Osteoblast (primary cell): ENCODE measurements at regions not wholly inside any gene's neighbourhood (a gene's known extent, or its start where the extent isn't known, plus 50 kb on each side); places are given as distances from the start of the nearest gene placed in this dataset.

Experiments used
- DNase-seq: peaks from one replicate; pipeline ENCODE4 v3.0.0; 2011; ENCODE audit warnings: low spot score, mixed read lengths; ENCODE audit not compliant: insufficient read length; ENCODE audit errors: missing footprints
- H2AFZ ChIP-seq: 2 replicates; pipeline ENCODE4 v1.6.0; 2011; ENCODE audit warnings: mild to moderate bottlenecking, low read length
- H3K27ac ChIP-seq: 2 replicates; pipeline ENCODE4 v1.5.1; 2011; ENCODE audit warnings: mild to moderate bottlenecking, low read depth, low read length, moderate library complexity
- H3K27me3 ChIP-seq: 2 replicates; pipeline ENCODE4 v1.6.0; 2012; ENCODE audit warnings: mild to moderate bottlenecking, control low read depth, inconsistent platforms, low read length, moderate library complexity; ENCODE audit not compliant: insufficient read depth
- H3K36me3 ChIP-seq: 2 replicates; pipeline ENCODE4 v1.5.1; 2011; ENCODE audit warnings: mild to moderate bottlenecking, low read length, control low read depth, moderate library complexity; ENCODE audit not compliant: insufficient read depth
- H3K4me1 ChIP-seq: 2 replicates; pipeline ENCODE4 v1.5.1; 2011; ENCODE audit warnings: mild to moderate bottlenecking, low read length, control low read depth, moderate library complexity; ENCODE audit not compliant: insufficient read depth
- H3K4me2 ChIP-seq: 2 replicates; pipeline ENCODE4 v1.6.0; 2011; ENCODE audit warnings: mild to moderate bottlenecking, low read length; ENCODE audit not compliant: insufficient read depth
- H3K4me3 ChIP-seq: fragments of 200-600 bp; sonication (generic); 3 replicates; pipeline ENCODE4 v1.5.1; 2012; ENCODE audit warnings: mild to moderate bottlenecking, low read length, inconsistent platforms; ENCODE audit not compliant: insufficient read depth
- H3K79me2 ChIP-seq: 2 replicates; pipeline ENCODE4 v1.6.0; 2012; ENCODE audit warnings: mild to moderate bottlenecking, low read length, control low read depth, inconsistent platforms; ENCODE audit not compliant: insufficient read depth
- H3K9me3 ChIP-seq: 2 replicates; pipeline ENCODE4 v1.5.1; 2011; ENCODE audit warnings: low read depth, low read length, control low read depth
- H4K20me1 ChIP-seq: 2 replicates; pipeline ENCODE4 v1.6.0; 2012; ENCODE audit warnings: mild to moderate bottlenecking, low read length, control low read depth; ENCODE audit not compliant: insufficient read depth
- CTCF ChIP-seq: IDR thresholded peaks from 2 replicates; pipeline ENCODE4 v1.5.1; 2011; ENCODE audit warnings: mild to moderate bottlenecking, low read depth, low read length, moderate library complexity; ENCODE audit errors: extremely low read depth

- Histone ChIP-seq H3K4me3 (no peak overlapping the region), H4K20me1 (no peaks in the 10 kb centered on the region), H3K4me1 (no peaks in the 10 kb centered on the region), H2AFZ (no peak overlapping the region), H3K27me3 (no peaks in the 10 kb centered on the region), H3K9me3 (no peaks in the 10 kb centered on the region), H3K36me3 (no peaks in the 10 kb centered on the region), H3K79me2 (no peaks in the 10 kb centered on the region), H3K27ac (no peak overlapping the region), H3K4me2 (no peak overlapping the region)
- no peak for TF ChIP-seq CTCF
- no peak for DNase-seq
These were observed 388.0 kb upstream of the PIK3R1 start for GRCh38 chr5:67827541-67827940.

GRCh38 chr5:67824852-67825251 lies 390.7 kb upstream of the PIK3R1 start:
- no peak overlapping the region for H3K4me3 ChIP-seq
- H3K4me2 ChIP-seq, result no peak overlapping the region
- TF ChIP-seq CTCF, result no peak
- no peaks in the 10 kb centered on the region for H3K79me2 ChIP-seq
- no peak overlapping the region for H2AFZ ChIP-seq
- H4K20me1 ChIP-seq, result no peaks in the 10 kb centered on the region
- no peaks in the 10 kb centered on the region for H3K36me3 ChIP-seq
- H3K9me3 ChIP-seq, result no peaks in the 10 kb centered on the region
- no peak for DNase-seq
- no peak overlapping the region for H3K27ac ChIP-seq
- no peaks in the 10 kb centered on the region for H3K4me1 ChIP-seq
- no peaks in the 10 kb centered on the region for H3K27me3 ChIP-seq

GRCh38 chr5:67817652-67818051 lies 397.9 kb upstream of the PIK3R1 start:
- no peak for TF ChIP-seq CTCF
- H3K4me3 ChIP-seq, result no peak overlapping the region
- H3K36me3 ChIP-seq, result no peaks in the 10 kb centered on the region
- no peaks in the 10 kb centered on the region for H3K9me3 ChIP-seq
- H2AFZ ChIP-seq, result no peak overlapping the region
- no peaks in the 10 kb centered on the region for H3K79me2 ChIP-seq
- H3K27ac ChIP-seq, result no peak overlapping the region
- no peak for DNase-seq
- peaks cover 4% of the 10 kb centered on the region for H3K4me1 ChIP-seq
- H4K20me1 ChIP-seq, result no peaks in the 10 kb centered on the region
- no peaks in the 10 kb centered on the region for H3K27me3 ChIP-seq
- no peak overlapping the region for H3K4me2 ChIP-seq

- Histone ChIP-seq H3K4me2 (peak overlapping the region; percentile 14), H3K27ac (no peak overlapping the region), H3K4me3 (no peak overlapping the region), H4K20me1 (no peaks in the 10 kb centered on the region), H2AFZ (no peak overlapping the region), H3K4me1 (peaks cover 4% of the 10 kb centered on the region), H3K9me3 (no peaks in the 10 kb centered on the region), H3K79me2 (no peaks in the 10 kb centered on the region), H3K36me3 (no peaks in the 10 kb centered on the region), H3K27me3 (no peaks in the 10 kb centered on the region)
- TF ChIP-seq CTCF, result no peak
- peak; percentile 17 for DNase-seq
These were observed 399.1 kb upstream of the PIK3R1 start for GRCh38 chr5:67816456-67816855.
